Neural progenitor cell (in vitro differentiated cells): ENCODE measurements at regions not wholly inside any gene's neighbourhood (a gene's known extent, or its start where the extent isn't known, plus 50 kb on each side); places are given as distances from the start of the nearest gene placed in this dataset.

Experiments
- DNase-seq: peaks from one replicate; pipeline ENCODE4 v3.0.0-alpha.2; 2016; ENCODE audit warnings: low spot score
- H2AFZ ChIP-seq: fragments of 200-600 bp; sonication (generic); replicated peaks from 2 replicates; pipeline ENCODE4 v1.6.1; 2016; ENCODE audit warnings: antibody characterized with exemption
- H3F3A ChIP-seq: fragments of 200-600 bp; sonication (generic); 2 replicates; pipeline ENCODE4 v1.6.1; 2016; ENCODE audit warnings: antibody characterized with exemption, low read depth
- H3K27ac ChIP-seq: fragments of 200-600 bp; sonication (generic); 2 replicates; pipeline ENCODE4 v1.5.1; 2016; ENCODE audit warnings: mild to moderate bottlenecking
- H3K27me3 ChIP-seq: fragments of 200-600 bp; sonication (generic); 2 replicates; pipeline ENCODE4 v1.6.1; 2016; ENCODE audit warnings: mild to moderate bottlenecking, moderate library complexity
- H3K36me3 ChIP-seq: fragments of 200-600 bp; sonication (generic); 2 replicates; pipeline ENCODE4 v1.5.1; 2016
- H3K4me1 ChIP-seq: fragments of 200-600 bp; sonication (generic); 2 replicates; pipeline ENCODE4 v1.6.1; 2016; ENCODE audit warnings: mixed run types
- H3K4me2 ChIP-seq: fragments of 200-600 bp; sonication (generic); 2 replicates; pipeline ENCODE4 v1.6.1; 2016
- H3K4me3 ChIP-seq: fragments of 200-600 bp; sonication (generic); 2 replicates; pipeline ENCODE4 v1.5.1; 2016
- H3K79me2 ChIP-seq: fragments of 200-600 bp; sonication (generic); 2 replicates; pipeline ENCODE4 v1.6.1; 2016; ENCODE audit warnings: low read depth
- H3K9ac ChIP-seq: fragments of 200-600 bp; sonication (generic); 2 replicates; pipeline ENCODE4 v1.6.1; 2016
- H3K9me3 ChIP-seq: fragments of 200-600 bp; sonication (generic); 2 replicates; pipeline ENCODE4 v1.5.1; 2016; ENCODE audit warnings: low read depth
- H4K20me1 ChIP-seq: fragments of 200-600 bp; sonication (generic); 2 replicates; pipeline ENCODE4 v1.6.1; 2016; ENCODE audit warnings: low read depth
- H3K27ac Mint-ChIP-seq: 3 replicates; pipeline ENCODE4 v1.8.0; 2021; ENCODE audit warnings: mixed read lengths
- H3K27me3 Mint-ChIP-seq: 2 replicates; pipeline ENCODE4 v1.8.0; 2022; ENCODE audit warnings: low read depth, mild to moderate bottlenecking, inconsistent platforms, moderate library complexity, mixed read lengths; ENCODE audit not compliant: insufficient read depth
- H3K36me3 Mint-ChIP-seq: 3 replicates; pipeline ENCODE4 v1.8.0; 2021; ENCODE audit warnings: mixed read lengths
- H3K4me1 Mint-ChIP-seq: 3 replicates; pipeline ENCODE4 v1.8.0; 2021; ENCODE audit warnings: mixed read lengths
- H3K4me3 Mint-ChIP-seq: 3 replicates; pipeline ENCODE4 v1.8.0; 2021; ENCODE audit warnings: mild to moderate bottlenecking, moderate library complexity, mixed read lengths
- H3K9me3 Mint-ChIP-seq: 3 replicates; pipeline ENCODE4 v1.8.0; 2020; ENCODE audit warnings: mixed read lengths
- CTCF ChIP-seq: fragments of 200-600 bp; sonication (generic); IDR thresholded peaks from 2 replicates; pipeline ENCODE4 v1.5.1; 2017; ENCODE audit warnings: antibody characterized with exemption, mild to moderate bottlenecking
- EZH2 ChIP-seq: fragments of 200-600 bp; sonication (generic); IDR thresholded peaks from 2 replicates; pipeline ENCODE4 v1.6.1; 2017; ENCODE audit warnings: antibody characterized with exemption, mild to moderate bottlenecking, moderate library complexity
- EZH2phosphoT487 ChIP-seq: fragments of 200-600 bp; sonication (generic); IDR thresholded peaks from 2 replicates; pipeline ENCODE4 v1.6.1; 2017; ENCODE audit warnings: antibody characterized with exemption

DNA sequence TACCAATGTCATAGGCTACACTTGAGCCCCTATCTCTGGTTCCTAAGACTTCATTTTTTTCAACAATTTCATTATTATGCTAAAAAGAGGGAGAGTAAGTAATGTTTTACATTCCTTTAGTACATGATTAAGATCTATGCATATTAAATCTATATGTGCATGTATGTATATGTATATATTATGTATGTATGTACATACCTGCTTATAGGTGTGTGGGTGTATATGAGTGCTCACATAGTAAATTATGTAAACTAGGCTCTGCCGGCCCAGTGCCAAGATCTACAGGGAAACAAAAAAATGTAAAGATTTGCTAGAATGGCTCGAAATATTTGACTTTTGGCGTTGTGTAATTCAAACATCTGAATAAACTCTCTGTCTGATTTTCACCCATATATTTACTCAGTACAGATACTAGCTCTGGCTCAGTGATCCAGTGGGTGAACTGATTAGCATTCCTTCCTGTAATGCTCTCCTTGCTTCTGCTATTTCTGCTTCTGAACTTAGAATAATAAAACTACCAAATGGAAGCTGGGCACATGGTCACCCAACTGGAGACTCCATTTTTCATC lies 113.1 kb upstream of the FGGY start:
- Mint-ChIP-seq H3K4me1 (peaks cover 3% of the 10 kb centered on the region), H3K36me3 (no peaks in the 10 kb centered on the region), H3K27me3 (peaks cover 4% of the 10 kb centered on the region), H3K27ac (no peak overlapping the region), H3K9me3 (no peaks in the 10 kb centered on the region), H3K4me3 (no peak overlapping the region)
- TF ChIP-seq EZH2 (no peak), EZH2phosphoT487 (no peak), CTCF (no peak)
- Histone ChIP-seq H4K20me1 (no peaks in the 10 kb centered on the region), H3K27ac (no peak overlapping the region), H3F3A (no peaks in the 10 kb centered on the region), H3K9ac (no peak overlapping the region), H3K4me1 (no peaks in the 10 kb centered on the region), H3K4me2 (no peak overlapping the region), H2AFZ (no peak overlapping the region), H3K9me3 (no peaks in the 10 kb centered on the region), H3K4me3 (no peak overlapping the region), H3K27me3 (no peaks in the 10 kb centered on the region), H3K79me2 (no peaks in the 10 kb centered on the region), H3K36me3 (no peaks in the 10 kb centered on the region)
- no peak for DNase-seq

DNA sequence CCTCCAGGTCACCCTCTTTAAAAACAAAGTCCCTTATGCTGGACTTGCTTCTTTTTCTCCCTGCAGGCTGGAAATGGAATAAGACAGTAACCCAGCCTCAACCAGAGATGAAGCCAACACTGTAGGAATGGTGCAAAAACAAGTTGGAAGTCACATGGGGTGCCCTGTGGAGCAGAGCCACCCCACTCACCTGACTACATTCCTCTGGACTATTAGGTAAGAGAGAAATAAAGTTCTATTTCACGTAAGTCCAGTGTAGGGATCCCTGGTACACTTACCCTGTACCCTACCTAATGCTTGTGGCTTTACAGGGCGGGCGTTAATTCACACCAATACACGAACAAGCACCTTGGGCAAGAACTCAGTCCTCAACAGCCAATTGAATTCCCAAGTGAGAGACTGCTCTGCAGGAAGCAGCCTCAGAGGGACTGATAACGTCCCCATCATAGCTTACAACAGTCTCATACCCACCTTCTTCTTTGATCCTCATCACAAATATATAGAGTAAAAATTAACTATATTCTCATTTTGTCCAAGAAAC lies 112.5 kb upstream of the FGGY start:
- Histone ChIP-seq H3F3A (no peaks in the 10 kb centered on the region), H3K4me3 (no peak overlapping the region), H3K4me2 (no peak overlapping the region), H3K27me3 (no peaks in the 10 kb centered on the region), H3K79me2 (no peaks in the 10 kb centered on the region), H3K9ac (no peak overlapping the region), H4K20me1 (no peaks in the 10 kb centered on the region), H3K27ac (no peak overlapping the region), H3K4me1 (no peaks in the 10 kb centered on the region), H3K9me3 (no peaks in the 10 kb centered on the region), H3K36me3 (no peaks in the 10 kb centered on the region), H2AFZ (peak overlapping the region; percentile 20)
- TF ChIP-seq EZH2 (no peak), CTCF (no peak), EZH2phosphoT487 (no peak)
- H3K4me3 Mint-ChIP-seq, result no peak overlapping the region
- H3K27me3 Mint-ChIP-seq, result peaks cover 5% of the 10 kb centered on the region
- peaks cover under 1% of the 10 kb centered on the region for H3K9me3 Mint-ChIP-seq
- H3K4me1 Mint-ChIP-seq, result peaks cover 3% of the 10 kb centered on the region
- no peak for DNase-seq
- H3K36me3 Mint-ChIP-seq, result no peaks in the 10 kb centered on the region
- H3K27ac Mint-ChIP-seq, result no peak overlapping the region

DNA sequence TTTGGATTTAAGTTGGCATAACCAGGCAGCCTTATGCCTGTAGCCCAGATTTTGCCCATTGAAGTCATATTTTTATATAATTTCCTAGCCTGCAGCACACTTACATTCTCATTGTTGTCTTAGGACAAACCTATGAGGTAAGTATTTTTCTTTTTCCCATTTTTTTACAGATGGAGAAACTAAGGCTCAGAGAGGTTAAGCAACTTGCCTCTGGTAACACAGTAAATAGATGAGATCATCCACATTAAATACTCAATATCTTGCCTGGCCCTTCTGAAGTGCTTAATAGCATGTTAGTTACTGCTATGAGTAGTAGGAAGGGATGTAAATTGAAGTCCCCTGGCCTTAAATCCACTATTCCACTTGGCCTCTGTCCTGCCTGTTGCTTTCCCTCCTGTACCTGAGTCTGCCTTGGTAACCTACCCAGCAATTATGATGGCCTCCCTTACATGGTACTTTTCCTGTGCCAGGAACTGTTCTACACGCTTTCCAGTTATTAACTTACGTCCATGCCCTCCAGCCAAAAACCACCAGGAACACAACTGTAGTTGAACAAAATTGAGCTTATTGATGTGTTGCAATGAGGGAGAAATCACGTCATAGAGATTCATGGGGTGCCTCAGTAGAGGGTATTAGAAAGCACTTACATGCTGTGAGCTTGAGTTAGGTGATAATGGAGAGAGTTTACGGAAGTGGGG lies 111.6 kb upstream of the FGGY start:
- no peaks in the 10 kb centered on the region for H3K27me3 ChIP-seq
- Mint-ChIP-seq H3K27ac (no peak overlapping the region), H3K4me3 (no peak overlapping the region), H3K4me1 (peaks cover 6% of the 10 kb centered on the region), H3K36me3 (no peaks in the 10 kb centered on the region), H3K9me3 (peaks cover 9% of the 10 kb centered on the region), H3K27me3 (peaks cover 5% of the 10 kb centered on the region)
- no peak overlapping the region for H3K27ac ChIP-seq
- no peaks in the 10 kb centered on the region for H3K9me3 ChIP-seq
- no peak overlapping the region for H3K9ac ChIP-seq
- no peak overlapping the region for H3K4me3 ChIP-seq
- no peaks in the 10 kb centered on the region for H3K4me1 ChIP-seq
- no peak overlapping the region for H2AFZ ChIP-seq
- TF ChIP-seq EZH2phosphoT487, result no peak
- TF ChIP-seq CTCF, result no peak
- TF ChIP-seq EZH2, result no peak
- H3F3A ChIP-seq, result no peaks in the 10 kb centered on the region
- H3K79me2 ChIP-seq, result no peaks in the 10 kb centered on the region
- no peak overlapping the region for H3K4me2 ChIP-seq
- H3K36me3 ChIP-seq, result no peaks in the 10 kb centered on the region
- no peaks in the 10 kb centered on the region for H4K20me1 ChIP-seq
- DNase-seq, result no peak
